ENCODE measurements at regions not wholly inside any gene's neighbourhood (a gene's known extent, or its start where the extent isn't known, plus 50 kb on each side); places are given as distances from the start of the nearest gene placed in this dataset.
"Not testable (repeated sequence)": the region's sequence is repeated elsewhere in the genome, so short reads cannot be mapped to it uniquely, and the experiment has no call there.

DNA sequence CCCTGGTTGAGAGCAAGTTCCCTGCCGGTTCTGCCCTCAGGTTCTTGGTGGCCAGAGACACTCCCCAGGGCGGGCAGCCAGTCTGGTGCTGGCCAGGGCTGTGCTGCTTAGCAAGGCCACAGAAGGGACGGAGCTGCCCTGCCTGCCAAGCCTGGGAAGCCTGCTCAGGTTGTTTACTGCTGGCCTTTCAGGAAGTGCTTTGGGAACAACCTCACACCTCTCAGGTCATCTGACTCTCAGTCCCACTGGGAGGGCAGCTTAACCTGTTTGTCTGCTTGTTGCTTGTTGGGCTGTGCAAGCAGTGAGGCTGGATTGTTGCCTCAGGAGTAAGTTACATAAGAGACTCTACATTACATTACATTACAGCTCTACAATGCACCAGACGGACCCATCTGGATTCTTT is 75.8 kb upstream of the AFDN start:
- Histone ChIP-seq H3K27ac (no peak overlapping the region), H3K27me3 (no peaks in the 10 kb centered on the region), H3K4me3 (no peak overlapping the region), H3K4me1 (peaks cover 0 to 26% (median 18%) of the 10 kb centered on the region in 4 donors), H3K9me3 (no peaks in the 10 kb centered on the region), H3K36me3 (no peaks in the 10 kb centered on the region)
- intact Hi-C loops (cut with DNase I), result no loop called here
- DNase-seq, result peak; percentile 62
- 28 to 68% methylated on average over 4 of the region's 4 CpGs for WGBS, 2 donors
- TF ChIP-seq POLR2A (IDR thresholded peaks at IDR 0.05), result no peak
- TF ChIP-seq POLR2AphosphoS5 (IDR thresholded peaks at IDR 0.05), result no peak
- TF ChIP-seq EP300 (IDR thresholded peaks at IDR 0.05), result no peak
- TF ChIP-seq, protein P1, sequence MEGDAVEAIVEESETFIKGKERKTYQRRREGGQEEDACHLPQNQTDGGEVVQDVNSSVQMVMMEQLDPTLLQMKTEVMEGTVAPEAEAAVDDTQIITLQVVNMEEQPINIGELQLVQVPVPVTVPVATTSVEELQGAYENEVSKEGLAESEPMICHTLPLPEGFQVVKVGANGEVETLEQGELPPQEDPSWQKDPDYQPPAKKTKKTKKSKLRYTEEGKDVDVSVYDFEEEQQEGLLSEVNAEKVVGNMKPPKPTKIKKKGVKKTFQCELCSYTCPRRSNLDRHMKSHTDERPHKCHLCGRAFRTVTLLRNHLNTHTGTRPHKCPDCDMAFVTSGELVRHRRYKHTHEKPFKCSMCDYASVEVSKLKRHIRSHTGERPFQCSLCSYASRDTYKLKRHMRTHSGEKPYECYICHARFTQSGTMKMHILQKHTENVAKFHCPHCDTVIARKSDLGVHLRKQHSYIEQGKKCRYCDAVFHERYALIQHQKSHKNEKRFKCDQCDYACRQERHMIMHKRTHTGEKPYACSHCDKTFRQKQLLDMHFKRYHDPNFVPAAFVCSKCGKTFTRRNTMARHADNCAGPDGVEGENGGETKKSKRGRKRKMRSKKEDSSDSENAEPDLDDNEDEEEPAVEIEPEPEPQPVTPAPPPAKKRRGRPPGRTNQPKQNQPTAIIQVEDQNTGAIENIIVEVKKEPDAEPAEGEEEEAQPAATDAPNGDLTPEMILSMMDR (IDR thresholded peaks at IDR 0.05), result no peak

DNA sequence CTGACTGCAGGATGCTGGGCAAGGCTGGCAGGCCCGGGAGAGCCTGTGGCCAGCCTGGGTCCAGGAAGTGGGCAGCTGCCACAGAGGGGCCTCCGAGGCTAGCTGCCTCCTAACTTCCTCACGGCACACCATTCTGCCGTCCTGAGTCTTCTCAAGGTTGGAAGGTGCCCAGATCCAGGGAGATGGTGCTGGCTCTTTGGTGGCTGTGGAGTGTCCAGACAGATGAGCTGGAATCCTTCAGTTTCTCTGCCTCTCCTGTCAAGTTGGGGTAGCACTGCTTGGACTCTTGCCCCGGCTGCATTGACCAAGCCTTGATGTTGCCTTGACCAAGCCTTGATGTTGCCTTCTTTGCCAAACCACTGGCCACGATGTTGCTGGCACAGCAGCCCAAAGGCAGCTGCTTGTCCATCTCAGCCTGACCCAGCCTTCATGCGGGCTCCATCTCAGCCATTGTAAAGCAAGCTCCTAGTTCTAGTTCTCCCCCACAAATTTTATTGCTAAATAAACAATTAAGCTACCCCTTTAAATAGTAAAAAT is 75.1 kb upstream of the AFDN start:
- TF ChIP-seq, protein P1 (IDR thresholded peaks at IDR 0.05), result no peak
- TF ChIP-seq EP300 (IDR thresholded peaks at IDR 0.05), result no peak
- no peak for TF ChIP-seq POLR2AphosphoS5 (IDR thresholded peaks at IDR 0.05)
- TF ChIP-seq POLR2A (IDR thresholded peaks at IDR 0.05), result no peak
- peak; percentile 46 for DNase-seq
- H3K4me3 ChIP-seq, result no peak overlapping the region
- 70 to 78% methylated on average over 7 of the region's 7 CpGs for WGBS, 2 donors
- intact Hi-C loops (cut with DNase I), result no loop called here
- H3K27me3 ChIP-seq, result no peaks in the 10 kb centered on the region
- no peak overlapping the region for H3K27ac ChIP-seq
- H3K4me1 ChIP-seq, result peaks cover 0 to 19% (median 11%) of the 10 kb centered on the region in 4 donors
- no peaks in the 10 kb centered on the region for H3K36me3 ChIP-seq
- H3K9me3 ChIP-seq, result no peaks in the 10 kb centered on the region

DNA sequence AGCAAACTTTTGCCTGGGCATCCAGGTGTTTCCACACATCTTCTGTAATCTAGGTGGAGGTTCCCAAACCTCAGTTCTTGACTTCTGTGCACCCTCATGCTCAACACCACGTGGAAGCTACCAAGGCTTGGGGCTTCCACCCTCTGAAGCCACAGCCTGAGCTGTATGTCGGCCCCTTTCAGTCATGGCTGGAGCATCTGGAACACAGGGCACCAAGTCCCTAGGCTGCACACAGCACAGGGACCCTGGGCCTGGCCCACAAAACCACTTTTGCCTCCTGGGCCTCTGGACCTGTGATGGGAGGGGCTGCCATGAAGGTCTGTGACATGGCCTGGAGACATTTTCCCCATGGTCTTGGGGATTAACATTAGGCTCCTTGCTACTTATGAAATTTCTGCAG is 73.4 kb upstream of the AFDN start:
- peaks cover 0 to 12% (median 8%) of the 10 kb centered on the region in 4 donors for H3K4me1 ChIP-seq
- intact Hi-C loops (cut with DNase I); H3K27me3 ChIP-seq; H3K36me3 ChIP-seq; H3K27ac ChIP-seq; H3K4me3 ChIP-seq; H3K9me3 ChIP-seq: not testable (repeated sequence)
- WGBS, 2 donors, result 71 to 84% methylated on average over 2 of the region's 2 CpGs
- DNase-seq, result peak; percentile 22

- Histone ChIP-seq H3K9me3 (no peaks in the 10 kb centered on the region), H3K4me1 (peaks cover 0 to 7% (median 2%) of the 10 kb centered on the region in 4 donors), H3K4me3 (no peak overlapping the region), H3K27ac (no peak overlapping the region), H3K36me3 (no peaks in the 10 kb centered on the region), H3K27me3 (no peaks in the 10 kb centered on the region)
- TF ChIP-seq POLR2AphosphoS5 (IDR thresholded peaks at IDR 0.05), result no peak
- TF ChIP-seq POLR2A (IDR thresholded peaks at IDR 0.05), result no peak
- no peak for TF ChIP-seq EP300 (IDR thresholded peaks at IDR 0.05)
- intact Hi-C loops (cut with DNase I), result no loop called here
- 93 to 95% methylated on average over 10 of the region's 10 CpGs for WGBS, 2 donors
- DNase-seq, result no peak
Observed at GRCh38 chr6:167754691-167755090, 72.0 kb upstream of the AFDN start.

DNA sequence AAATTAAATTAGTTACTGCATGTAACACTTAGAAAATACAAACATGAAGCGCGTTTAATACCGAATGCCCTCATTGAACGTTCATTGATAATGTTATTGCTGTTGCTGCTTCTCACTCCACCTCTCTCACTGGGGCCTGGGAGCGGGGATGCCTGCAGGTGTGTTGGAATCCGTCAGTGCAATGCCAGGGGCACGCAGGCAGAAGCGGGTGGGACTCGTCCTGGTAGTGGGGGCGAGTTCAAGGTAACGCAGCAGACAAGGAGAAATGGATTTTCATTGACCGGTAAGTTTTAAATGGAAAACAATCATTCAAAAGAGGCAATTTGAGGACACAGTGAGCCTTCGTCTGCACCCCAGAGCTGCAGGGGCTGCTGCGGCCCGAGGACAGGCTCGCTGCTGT is 71.2 kb upstream of the AFDN start:
- peak; percentile 45 for DNase-seq
- 94 to 96% methylated on average over 16 of the region's 16 CpGs for WGBS, 2 donors

More for the DNA sequence above, 71.2 kb upstream of the AFDN start:
- Histone ChIP-seq H3K27ac (no peak overlapping the region), H3K9me3 (no peaks in the 10 kb centered on the region), H3K4me1 (peaks cover 0 to 7% (median 2%) of the 10 kb centered on the region in 4 donors), H3K4me3 (no peak overlapping the region), H3K27me3 (no peaks in the 10 kb centered on the region), H3K36me3 (no peaks in the 10 kb centered on the region)
- TF ChIP-seq EP300 (IDR thresholded peaks at IDR 0.05) (no peak), POLR2A (IDR thresholded peaks at IDR 0.05) (no peak), POLR2AphosphoS5 (IDR thresholded peaks at IDR 0.05) (no peak)
- TF ChIP-seq, protein P1 (IDR thresholded peaks at IDR 0.05), result no peak
- intact Hi-C loops (cut with DNase I), result no loop called here
